OCI-LY1 (cell line): ENCODE measurements at regions not wholly inside any gene's neighbourhood (a gene's known extent, or its start where the extent isn't known, plus 50 kb on each side); places are given as distances from the start of the nearest gene placed in this dataset.

ENCODE experiments used
- H2AFZ ChIP-seq: fragments of 200-600 bp; sonication (generic), shearing (Covaris generic); 2 replicates; pipeline ENCODE4 v1.6.0; 2014; ENCODE audit warnings: antibody characterized with exemption, mild to moderate bottlenecking, low read length
- H3F3A ChIP-seq: fragments of 200-600 bp; sonication (generic), shearing (Covaris generic); 2 replicates; pipeline ENCODE4 v1.6.0; 2014; ENCODE audit warnings: mild to moderate bottlenecking, antibody characterized with exemption, low read length, moderate library complexity; ENCODE audit not compliant: insufficient read depth
- H3K27ac ChIP-seq: fragments of 200-600 bp; sonication (generic); 2 replicates; pipeline ENCODE4 v1.5.1; 2014; ENCODE audit warnings: low read length, mixed run types, mild to moderate bottlenecking, low read depth; ENCODE audit not compliant: poor library complexity, severe bottlenecking
- H3K27me3 ChIP-seq: fragments of 200-600 bp; sonication (generic); 2 replicates; pipeline ENCODE4 v1.6.0; 2014; ENCODE audit warnings: antibody characterized with exemption, mild to moderate bottlenecking, low read length, moderate library complexity; ENCODE audit not compliant: insufficient read depth
- H3K36me3 ChIP-seq: fragments of 200-600 bp; sonication (generic); 2 replicates; pipeline ENCODE4 v1.6.1; 2014; ENCODE audit warnings: mild to moderate bottlenecking, antibody characterized with exemption, low read length, moderate library complexity, mixed read lengths; ENCODE audit not compliant: insufficient read depth
- H3K4me1 ChIP-seq: fragments of 200-600 bp; sonication (generic); 2 replicates; pipeline ENCODE4 v1.5.1; 2014; ENCODE audit warnings: mild to moderate bottlenecking, low read length, moderate library complexity; ENCODE audit not compliant: insufficient read depth, severe bottlenecking
- H3K4me2 ChIP-seq: fragments of 200-600 bp; sonication (generic), shearing (Covaris generic); 2 replicates; pipeline ENCODE4 v1.6.1; 2014; ENCODE audit warnings: low read length
- H3K4me3 ChIP-seq: fragments of 200-600 bp; sonication (generic); 2 replicates; pipeline ENCODE4 v1.5.1; 2014; ENCODE audit warnings: low read length, low read depth, mild to moderate bottlenecking, mixed read lengths; ENCODE audit not compliant: poor library complexity, severe bottlenecking
- H3K79me2 ChIP-seq: fragments of 200-600 bp; shearing (Covaris generic); 2 replicates; pipeline ENCODE4 v1.6.1; 2016; ENCODE audit warnings: mixed run types, low read length, mixed read lengths; ENCODE audit not compliant: insufficient read depth
- H3K9ac ChIP-seq: fragments of 200-600 bp; sonication (generic), shearing (Covaris generic); 2 replicates; pipeline ENCODE4 v1.6.1; 2014; ENCODE audit warnings: mild to moderate bottlenecking, low read length, mixed read lengths
- H3K9me2 ChIP-seq: fragments of 200-600 bp; sonication (generic), shearing (Covaris generic); 2 replicates; pipeline ENCODE4 v1.6.1; 2014; ENCODE audit warnings: low read depth, mild to moderate bottlenecking, low read length, mixed read lengths
- H3K9me3 ChIP-seq: fragments of 200-600 bp; shearing (Covaris generic); 2 replicates; pipeline ENCODE4 v1.6.1; 2014; ENCODE audit warnings: low read length, mixed read lengths
- H4K20me1 ChIP-seq: fragments of 200-600 bp; sonication (generic), shearing (Covaris generic); 2 replicates; pipeline ENCODE4 v1.6.0; 2016; ENCODE audit warnings: mild to moderate bottlenecking, low read length; ENCODE audit not compliant: insufficient read depth
- CTCF ChIP-seq: fragments of 200-600 bp; sonication (generic), shearing (Covaris generic); IDR thresholded peaks from 2 replicates; pipeline ENCODE4 v1.5.1; 2017; ENCODE audit warnings: mild to moderate bottlenecking, antibody characterized with exemption, low read length, moderate library complexity, mixed read lengths
- EZH2 ChIP-seq: fragments of 200-600 bp; sonication (generic), shearing (Covaris generic); IDR thresholded peaks from 2 replicates; pipeline ENCODE4 v1.8.0; 2017; ENCODE audit warnings: borderline replicate concordance, mixed run types, mild to moderate bottlenecking, antibody characterized with exemption, low read length, moderate library complexity, mixed read lengths

- H3K9me3 ChIP-seq, result peaks cover 3% of the 10 kb centered on the region; the same call in 1 of the 2 replicates
- peaks cover 6% of the 10 kb centered on the region for H3K9me2 ChIP-seq
- no peaks in the 10 kb centered on the region for H3K79me2 ChIP-seq
- no peaks in the 10 kb centered on the region for H3K27me3 ChIP-seq
- H3K4me2 ChIP-seq, result no peak overlapping the region
- H4K20me1 ChIP-seq, result no peaks in the 10 kb centered on the region
- TF ChIP-seq CTCF, result no peak
- TF ChIP-seq EZH2, result no peak
- no peaks in the 10 kb centered on the region for H3F3A ChIP-seq
- H3K36me3 ChIP-seq, result no peaks in the 10 kb centered on the region
- no peak overlapping the region for H2AFZ ChIP-seq
- H3K4me1 ChIP-seq, result no peaks in the 10 kb centered on the region
- H3K27ac ChIP-seq, result no peak overlapping the region
- H3K9ac ChIP-seq, result no peak overlapping the region
- no peak overlapping the region for H3K4me3 ChIP-seq
These were observed 694.5 kb upstream of the BCHE start for GRCh38 chr3:166531730-166532129.

GRCh38 chr3:166527325-166527724, 690.1 kb upstream of the BCHE start:
- H3K4me1 ChIP-seq, result no peaks in the 10 kb centered on the region
- no peak overlapping the region for H3K4me2 ChIP-seq
- H3K9ac ChIP-seq, result no peak overlapping the region
- no peak overlapping the region for H3K4me3 ChIP-seq
- H3K27me3 ChIP-seq, result no peaks in the 10 kb centered on the region
- no peaks in the 10 kb centered on the region for H3K36me3 ChIP-seq
- no peaks in the 10 kb centered on the region for H3K9me2 ChIP-seq
- H3K9me3 ChIP-seq, result peaks cover 3% of the 10 kb centered on the region; the same call in 1 of the 2 replicates
- no peaks in the 10 kb centered on the region for H3F3A ChIP-seq
- H2AFZ ChIP-seq, result no peak overlapping the region
- H3K27ac ChIP-seq, result no peak overlapping the region
- no peaks in the 10 kb centered on the region for H3K79me2 ChIP-seq
- no peaks in the 10 kb centered on the region for H4K20me1 ChIP-seq
- TF ChIP-seq EZH2 (no peak), CTCF (no peak)

- Histone ChIP-seq H3K27me3 (no peaks in the 10 kb centered on the region), H3F3A (no peaks in the 10 kb centered on the region), H3K79me2 (no peaks in the 10 kb centered on the region), H4K20me1 (no peaks in the 10 kb centered on the region), H3K27ac (no peak overlapping the region), H3K36me3 (no peaks in the 10 kb centered on the region), H3K9ac (no peak overlapping the region), H3K4me1 (no peaks in the 10 kb centered on the region), H3K4me3 (no peak overlapping the region), H3K9me3 (peaks cover 3% of the 10 kb centered on the region; the same call in 1 of the 2 replicates), H3K9me2 (no peaks in the 10 kb centered on the region), H2AFZ (no peak overlapping the region), H3K4me2 (no peak overlapping the region)
- no peak for TF ChIP-seq EZH2
- no peak for TF ChIP-seq CTCF
These were observed 689.7 kb upstream of the BCHE start for GRCh38 chr3:166526881-166527280.
